ENCODE measurements at regions not wholly inside any gene's neighbourhood (a gene's known extent, or its start where the extent isn't known, plus 50 kb on each side); places are given as distances from the start of the nearest gene placed in this dataset.

DNA sequence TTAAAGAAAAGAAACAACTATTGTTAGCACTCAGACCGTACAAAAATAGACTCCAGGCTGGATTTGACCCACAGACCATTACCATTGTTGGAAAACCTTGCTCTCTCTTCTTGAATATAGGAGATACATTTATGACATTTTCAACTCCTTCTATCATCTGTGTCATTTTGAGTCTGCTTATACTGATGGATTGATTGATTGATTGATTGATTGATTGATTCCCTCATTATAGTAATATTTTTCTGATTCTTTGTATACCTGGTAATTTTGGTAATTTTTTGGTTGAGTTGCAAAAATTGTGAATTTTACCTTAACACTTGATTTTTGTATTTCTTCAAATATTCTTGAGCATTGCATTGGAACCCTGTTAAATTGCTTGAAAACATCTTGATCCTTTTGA, 114.2 kb upstream of the KLHL29 start:
- no peak overlapping the region for H3K9ac ChIP-seq (ENCODE audit: low read length in 5 of 5)
- no peak overlapping the region for H3K4me3 ChIP-seq (ENCODE audit: low read depth in 1 of 5, low read length in 5 of 5)
- H3K9me3 ChIP-seq (ENCODE audit: control insufficient read depth in 5 of 5, low read length in 5 of 5), result no peaks in the 10 kb centered on the region

DNA sequence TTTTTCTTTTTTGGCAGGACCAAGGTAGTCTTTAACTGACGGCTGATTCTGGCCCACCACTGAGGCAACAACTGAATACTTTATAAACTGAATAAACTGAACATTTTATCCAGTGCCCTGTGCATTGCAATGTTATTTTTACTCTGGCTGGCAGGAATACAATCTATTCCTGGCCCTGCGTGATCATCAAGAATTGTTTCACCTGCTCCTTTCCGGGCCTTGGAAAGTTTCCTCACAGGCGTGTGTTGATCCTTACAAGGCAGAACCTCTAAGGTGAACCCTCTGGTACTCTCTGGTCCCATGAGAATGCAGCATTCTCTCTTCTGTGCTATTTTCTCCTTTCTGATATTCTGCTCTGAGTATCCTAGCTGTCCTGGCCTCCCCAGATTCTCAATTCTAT, 113.7 kb upstream of the KLHL29 start:
- no peak overlapping the region for H3K4me3 ChIP-seq (ENCODE audit: low read depth in 1 of 5, low read length in 5 of 5)
- no peaks in the 10 kb centered on the region for H3K27me3 ChIP-seq (ENCODE audit: control insufficient read depth in 5 of 5, insufficient read depth in 4 of 5, low read length in 5 of 5)
- H3K36me3 ChIP-seq (ENCODE audit: control insufficient read depth in 5 of 5, insufficient read depth in 5 of 5, low read length in 5 of 5), result no peaks in the 10 kb centered on the region
- H3K27ac ChIP-seq (ENCODE audit: low read depth, low read length), result no peak overlapping the region
- no peaks in the 10 kb centered on the region for H3K9me3 ChIP-seq (ENCODE audit: control insufficient read depth in 5 of 5, low read length in 5 of 5)
- H3K4me1 ChIP-seq (ENCODE audit: control insufficient read depth in 5 of 5, insufficient read depth in 5 of 5, low read length in 5 of 5), result no peaks in the 10 kb centered on the region
- no peak overlapping the region for H3K9ac ChIP-seq (ENCODE audit: low read length in 5 of 5)

More for the DNA sequence above, 114.2 kb upstream of the KLHL29 start:
- Histone ChIP-seq H3K36me3 (ENCODE audit: control insufficient read depth in 5 of 5, insufficient read depth in 5 of 5, low read length in 5 of 5) (no peaks in the 10 kb centered on the region), H3K27me3 (ENCODE audit: control insufficient read depth in 5 of 5, insufficient read depth in 4 of 5, low read length in 5 of 5) (no peaks in the 10 kb centered on the region), H3K4me1 (ENCODE audit: control insufficient read depth in 5 of 5, insufficient read depth in 5 of 5, low read length in 5 of 5) (no peaks in the 10 kb centered on the region), H3K27ac (ENCODE audit: low read depth, low read length) (no peak overlapping the region)

GRCh38 chr2:23273786-23274185, 111.2 kb upstream of the KLHL29 start:
- H3K27ac ChIP-seq (ENCODE audit: low read depth, low read length), result no peak overlapping the region
- no peaks in the 10 kb centered on the region for H3K4me1 ChIP-seq (ENCODE audit: control insufficient read depth in 5 of 5, insufficient read depth in 5 of 5, low read length in 5 of 5)
- H3K9me3 ChIP-seq (ENCODE audit: control insufficient read depth in 5 of 5, low read length in 5 of 5), result no peaks in the 10 kb centered on the region
- no peak overlapping the region for H3K4me3 ChIP-seq (ENCODE audit: low read depth in 1 of 5, low read length in 5 of 5)
- no peaks in the 10 kb centered on the region for H3K36me3 ChIP-seq (ENCODE audit: control insufficient read depth in 5 of 5, insufficient read depth in 5 of 5, low read length in 5 of 5)
- no peak overlapping the region for H3K9ac ChIP-seq (ENCODE audit: low read length in 5 of 5)
- peaks cover 0 to 5% (median 4%) of the 10 kb centered on the region in 5 donors for H3K27me3 ChIP-seq (ENCODE audit: control insufficient read depth in 5 of 5, insufficient read depth in 4 of 5, low read length in 5 of 5)

DNA sequence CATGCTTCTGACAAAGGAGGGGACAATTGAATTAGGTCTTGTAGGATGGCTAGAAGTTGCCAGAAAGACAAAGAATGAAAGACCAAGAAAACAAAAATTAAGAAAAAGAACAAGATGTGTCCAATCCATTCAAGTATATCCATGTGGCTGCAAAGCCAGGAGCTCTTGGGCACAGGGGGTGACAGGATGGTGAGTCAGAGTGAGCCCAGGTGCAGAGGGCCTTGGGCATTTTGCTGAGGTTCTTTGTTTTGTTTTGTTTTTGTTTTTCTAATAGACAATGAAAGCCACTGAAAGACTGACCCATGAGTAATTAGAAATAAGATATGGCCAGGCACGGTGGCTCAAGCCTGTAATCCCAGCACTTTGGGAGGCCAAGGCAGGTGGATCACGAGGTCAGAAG, 104.6 kb upstream of the KLHL29 start:
- H3K27me3 ChIP-seq (ENCODE audit: control insufficient read depth in 5 of 5, insufficient read depth in 4 of 5, low read length in 5 of 5), result peaks cover 0 to 5% (median 4%) of the 10 kb centered on the region in 5 donors
- no peaks in the 10 kb centered on the region for H3K4me1 ChIP-seq (ENCODE audit: control insufficient read depth in 5 of 5, insufficient read depth in 5 of 5, low read length in 5 of 5)
- no peak overlapping the region for H3K27ac ChIP-seq (ENCODE audit: low read depth, low read length)
- no peak overlapping the region for H3K9ac ChIP-seq (ENCODE audit: low read length in 5 of 5)
- no peaks in the 10 kb centered on the region for H3K9me3 ChIP-seq (ENCODE audit: control insufficient read depth in 5 of 5, low read length in 5 of 5)
- no peaks in the 10 kb centered on the region for H3K36me3 ChIP-seq (ENCODE audit: control insufficient read depth in 5 of 5, insufficient read depth in 5 of 5, low read length in 5 of 5)
- no peak overlapping the region for H3K4me3 ChIP-seq (ENCODE audit: low read depth in 1 of 5, low read length in 5 of 5)

DNA sequence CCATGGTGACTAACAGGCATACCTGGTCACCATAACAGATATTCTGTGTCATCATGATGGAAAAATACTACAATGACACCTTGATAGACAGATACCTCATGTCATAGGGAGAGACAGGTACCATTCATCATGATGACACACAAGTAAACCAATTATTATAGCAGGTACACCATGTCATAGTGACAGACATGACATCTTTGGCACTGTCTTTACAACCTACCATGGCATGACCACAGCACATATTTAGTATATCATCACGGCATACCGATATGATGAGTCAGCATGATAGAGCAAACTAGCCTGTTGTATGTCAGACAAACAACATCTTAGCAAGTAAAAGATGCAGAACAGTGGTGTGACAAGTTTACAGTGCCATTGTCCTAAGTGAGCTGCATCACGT, 101.3 kb upstream of the KLHL29 start:
- no peak overlapping the region for H3K9ac ChIP-seq (ENCODE audit: low read length in 5 of 5)
- no peaks in the 10 kb centered on the region for H3K9me3 ChIP-seq (ENCODE audit: control insufficient read depth in 5 of 5, low read length in 5 of 5)
- peaks cover 0 to under 1% (median 0%) of the 10 kb centered on the region in 5 donors for H3K27me3 ChIP-seq (ENCODE audit: control insufficient read depth in 5 of 5, insufficient read depth in 4 of 5, low read length in 5 of 5)
- peaks cover 10 to 24% (median 22%) of the 10 kb centered on the region in 5 donors for H3K4me1 ChIP-seq (ENCODE audit: control insufficient read depth in 5 of 5, insufficient read depth in 5 of 5, low read length in 5 of 5)
- no peak overlapping the region for H3K4me3 ChIP-seq (ENCODE audit: low read depth in 1 of 5, low read length in 5 of 5)
- H3K27ac ChIP-seq (ENCODE audit: low read depth, low read length), result no peak overlapping the region
- no peaks in the 10 kb centered on the region for H3K36me3 ChIP-seq (ENCODE audit: control insufficient read depth in 5 of 5, insufficient read depth in 5 of 5, low read length in 5 of 5)

DNA sequence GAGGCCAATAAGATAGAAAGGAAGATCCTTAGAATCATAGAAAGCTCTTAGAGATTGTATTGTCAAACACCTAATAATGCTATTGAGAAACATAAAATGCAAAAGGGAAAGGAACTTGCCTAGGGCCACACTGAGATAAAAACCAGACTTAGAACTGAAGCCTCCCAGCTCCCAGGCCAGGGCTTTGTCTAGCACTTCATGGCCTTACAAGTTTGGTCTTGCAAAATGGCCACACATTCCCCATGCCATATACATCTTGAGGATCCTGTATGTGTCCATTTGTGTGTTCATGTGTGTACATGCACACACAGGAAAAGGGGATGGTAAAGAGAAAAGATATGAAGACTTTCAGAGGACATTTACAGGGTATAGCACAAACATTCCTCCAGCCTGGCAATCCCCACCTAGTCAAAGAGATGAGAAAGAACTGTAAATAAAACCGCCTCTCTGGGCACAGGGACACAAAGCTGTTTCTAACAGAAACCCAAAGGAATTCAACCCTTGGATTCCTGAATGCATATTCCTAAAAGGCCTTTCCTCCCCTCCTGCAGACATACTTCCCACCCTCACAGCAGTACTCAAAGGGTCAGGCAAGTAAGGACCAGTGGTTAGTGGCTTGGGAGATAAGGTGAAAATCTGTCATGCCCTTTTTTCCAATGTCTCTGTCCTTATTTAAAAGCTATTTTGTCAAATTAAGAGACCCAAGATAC, 99.7 kb upstream of the KLHL29 start:
- H3K9ac ChIP-seq (ENCODE audit: low read length in 5 of 5), result no peak overlapping the region
- H3K4me3 ChIP-seq (ENCODE audit: low read depth in 1 of 5, low read length in 5 of 5), result no peak overlapping the region
- no peaks in the 10 kb centered on the region for H3K36me3 ChIP-seq (ENCODE audit: control insufficient read depth in 5 of 5, insufficient read depth in 5 of 5, low read length in 5 of 5)
- H3K4me1 ChIP-seq (ENCODE audit: control insufficient read depth in 5 of 5, insufficient read depth in 5 of 5, low read length in 5 of 5), result peaks cover 10 to 24% (median 22%) of the 10 kb centered on the region in 5 donors
- H3K27ac ChIP-seq (ENCODE audit: low read depth, low read length), result no peak overlapping the region
- no peaks in the 10 kb centered on the region for H3K27me3 ChIP-seq (ENCODE audit: control insufficient read depth in 5 of 5, insufficient read depth in 4 of 5, low read length in 5 of 5)
- H3K9me3 ChIP-seq (ENCODE audit: control insufficient read depth in 5 of 5, low read length in 5 of 5), result no peaks in the 10 kb centered on the region

DNA sequence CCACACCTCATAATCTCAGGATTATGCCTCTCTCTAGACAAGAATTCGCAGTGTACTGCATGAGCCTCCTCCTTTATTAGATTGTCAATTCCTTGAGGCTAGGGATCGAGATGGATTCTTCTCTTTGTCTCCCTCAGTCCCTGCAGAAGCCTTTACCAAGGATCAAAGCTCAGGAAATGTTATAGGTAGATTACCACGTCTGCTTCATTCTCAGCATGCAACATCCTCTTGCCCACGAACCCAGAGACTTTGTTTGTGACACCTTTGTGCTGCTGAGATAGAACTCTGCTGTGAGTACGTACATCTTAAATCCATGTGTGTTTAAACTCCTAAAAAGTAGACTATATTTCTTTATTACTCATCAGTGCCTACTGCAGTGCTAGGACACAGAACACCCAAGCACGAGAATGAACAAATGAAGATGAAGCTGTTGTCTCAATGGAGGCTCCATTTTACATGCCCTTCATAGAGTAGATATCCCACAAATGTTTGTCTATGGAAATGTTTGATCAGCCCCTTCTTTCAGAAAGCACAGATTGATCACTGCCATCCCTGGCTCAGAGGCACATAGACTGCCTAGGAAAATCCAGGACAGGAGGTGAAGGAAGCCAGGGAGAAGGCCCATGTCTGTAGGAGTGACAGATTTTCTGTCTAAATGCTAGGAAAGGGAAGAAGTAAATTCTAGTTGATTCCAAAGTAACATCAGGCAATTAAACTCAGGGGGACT, 98.8 kb upstream of the KLHL29 start:
- Histone ChIP-seq H3K36me3 (ENCODE audit: control insufficient read depth in 5 of 5, insufficient read depth in 5 of 5, low read length in 5 of 5) (no peaks in the 10 kb centered on the region), H3K9ac (ENCODE audit: low read length in 5 of 5) (no peak overlapping the region), H3K4me3 (ENCODE audit: low read depth in 1 of 5, low read length in 5 of 5) (no peak overlapping the region), H3K4me1 (ENCODE audit: control insufficient read depth in 5 of 5, insufficient read depth in 5 of 5, low read length in 5 of 5) (peaks cover 10 to 25% (median 22%) of the 10 kb centered on the region in 5 donors), H3K9me3 (ENCODE audit: control insufficient read depth in 5 of 5, low read length in 5 of 5) (no peaks in the 10 kb centered on the region), H3K27ac (ENCODE audit: low read depth, low read length) (peak overlapping the region; percentile 58), H3K27me3 (ENCODE audit: control insufficient read depth in 5 of 5, insufficient read depth in 4 of 5, low read length in 5 of 5) (no peaks in the 10 kb centered on the region)

GRCh38 chr2:23286758-23287704, 97.9 kb upstream of the KLHL29 start:
- Histone ChIP-seq H3K9me3 (ENCODE audit: control insufficient read depth in 5 of 5, low read length in 5 of 5) (no peaks in the 10 kb centered on the region), H3K4me3 (ENCODE audit: low read depth in 1 of 5, low read length in 5 of 5) (no peak overlapping the region), H3K27ac (ENCODE audit: low read depth, low read length) (peak overlapping the region; percentile 58), H3K4me1 (ENCODE audit: control insufficient read depth in 5 of 5, insufficient read depth in 5 of 5, low read length in 5 of 5) (peaks cover 10 to 28% (median 22%) of the 10 kb centered on the region in 5 donors), H3K27me3 (ENCODE audit: control insufficient read depth in 5 of 5, insufficient read depth in 4 of 5, low read length in 5 of 5) (no peaks in the 10 kb centered on the region), H3K9ac (ENCODE audit: low read length in 5 of 5) (peak overlapping the region in 1 of 5 donors; percentile 8), H3K36me3 (ENCODE audit: control insufficient read depth in 5 of 5, insufficient read depth in 5 of 5, low read length in 5 of 5) (no peaks in the 10 kb centered on the region)

GRCh38 chr2:23289671-23290070, 95.3 kb upstream of the KLHL29 start:
- Histone ChIP-seq H3K4me3 (ENCODE audit: low read depth in 1 of 5, low read length in 5 of 5) (no peak overlapping the region), H3K9ac (ENCODE audit: low read length in 5 of 5) (no peak overlapping the region), H3K4me1 (ENCODE audit: control insufficient read depth in 5 of 5, insufficient read depth in 5 of 5, low read length in 5 of 5) (peaks cover 12 to 42% (median 35%) of the 10 kb centered on the region in 5 donors), H3K27ac (ENCODE audit: low read depth, low read length) (no peak overlapping the region), H3K36me3 (ENCODE audit: control insufficient read depth in 5 of 5, insufficient read depth in 5 of 5, low read length in 5 of 5) (no peaks in the 10 kb centered on the region), H3K9me3 (ENCODE audit: control insufficient read depth in 5 of 5, low read length in 5 of 5) (no peaks in the 10 kb centered on the region), H3K27me3 (ENCODE audit: control insufficient read depth in 5 of 5, insufficient read depth in 4 of 5, low read length in 5 of 5) (no peaks in the 10 kb centered on the region)
